H1 (cell line): ENCODE measurements at regions not wholly inside any gene's neighbourhood (a gene's known extent, or its start where the extent isn't known, plus 50 kb on each side); places are given as distances from the start of the nearest gene placed in this dataset.

Experiments used
- CTCF ChIA-PET: fragments of 300-600 bp; sonication (Branson Sonifier 250); formaldehyde crosslinking; loops from one replicate; lab custom pipeline; 2021; ENCODE audit not compliant: partially characterized antibody; lab: Charles Lee
- POLR2A ChIA-PET: fragments of 300-600 bp; sonication (Branson Sonifier 250); formaldehyde crosslinking; loops from one replicate; lab custom pipeline; 2021; ENCODE audit warnings: inconsistent platforms; ENCODE audit not compliant: partially characterized antibody; lab: Charles Lee
- DNase-seq, 2 experiments: peaks; one replicate each; pipeline versions ENCODE4 v3.0.0 to v3.0.0-alpha.2; 2010 to 2022; ENCODE audit warnings: low spot score in 2 of 2, low read depth in 1 of 2, mixed read lengths in 1 of 2
- FAIRE-seq: peaks from 2 replicates; lab custom pipeline; 2011; peaks lifted over from hg19 to GRCh38; lab: Jason Lieb, UNC
- H2AFZ ChIP-seq: 2 replicates; pipeline ENCODE4 v1.8.1; 2012; ENCODE audit warnings: low read length, inconsistent platforms
- H2AK5ac ChIP-seq: 2 replicates; pipeline ENCODE4 v1.6.1; 2013; ENCODE audit warnings: low read depth, low read length
- H2BK120ac ChIP-seq: replicated peaks from 2 replicates; pipeline ENCODE3; 2013; ENCODE audit warnings: low read depth, low read length, inconsistent platforms
- H2BK12ac ChIP-seq: 2 replicates; pipeline ENCODE4 v1.6.1; 2013; ENCODE audit warnings: low read depth, low read length
- H2BK15ac ChIP-seq: 2 replicates; pipeline ENCODE4 v1.6.1; 2013; ENCODE audit warnings: low read length
- H2BK20ac ChIP-seq: 2 replicates; pipeline ENCODE4 v1.6.1; 2013; ENCODE audit warnings: low read length
- H2BK5ac ChIP-seq: 2 replicates; pipeline ENCODE4 v1.6.1; 2013; ENCODE audit warnings: low read depth, low read length
- H3K14ac ChIP-seq: 2 replicates; pipeline ENCODE4 v1.6.1; 2013; ENCODE audit warnings: inconsistent platforms; ENCODE audit not compliant: insufficient read length
- H3K18ac ChIP-seq: 2 replicates; pipeline ENCODE4 v1.6.1; 2013; ENCODE audit warnings: low read length; ENCODE audit errors: extremely low read depth
- H3K23ac ChIP-seq: 2 replicates; pipeline ENCODE4 v1.6.1; 2013; ENCODE audit warnings: inconsistent platforms; ENCODE audit not compliant: insufficient read length
- H3K23me2 ChIP-seq: 2 replicates; pipeline ENCODE4 v1.6.1; 2013; ENCODE audit warnings: low read depth, low read length
- H3K27ac ChIP-seq: 2 replicates; pipeline ENCODE4 v1.6.1; 2011; ENCODE audit warnings: low read depth, low read length, inconsistent platforms
- H3K27me3 ChIP-seq, 4 experiments: replicated peaks in 1 of 4; 1 replicate in 1 of 4; 2 replicates in 3 of 4; pipeline versions ENCODE4 v1.6.1 to v1.8.1; 2011 to 2013; ENCODE audit warnings: low read length in 3 of 4, mild to moderate bottlenecking in 3 of 4, inconsistent platforms in 2 of 4, mixed read lengths in 2 of 4, moderate library complexity in 1 of 4; ENCODE audit not compliant: control insufficient read depth in 3 of 4, insufficient read depth in 3 of 4; ENCODE audit errors: extremely low read depth in 1 of 4
- H3K36me3 ChIP-seq, 4 experiments: 2 replicates each; pipeline versions ENCODE4 v1.6.1 to v1.8.1; 2011 to 2013; ENCODE audit warnings: mild to moderate bottlenecking in 4 of 4, low read length in 3 of 4, moderate library complexity in 2 of 4, control low read depth in 1 of 4, inconsistent platforms in 1 of 4; ENCODE audit not compliant: insufficient read depth in 4 of 4, control insufficient read depth in 2 of 4
- H3K4ac ChIP-seq: replicated peaks from 2 replicates; pipeline ENCODE3; 2013; ENCODE audit warnings: low read length, low read depth, mixed read lengths, inconsistent platforms; ENCODE audit not compliant: insufficient read length
- H3K4me1 ChIP-seq, 4 experiments: replicated peaks in 1 of 4; 1 replicate in 1 of 4; 2 replicates in 3 of 4; pipeline versions ENCODE4 v1.6.1 to v1.8.1; 2011 to 2013; ENCODE audit warnings: low read length in 3 of 4, inconsistent platforms in 2 of 4, mixed read lengths in 1 of 4; ENCODE audit not compliant: insufficient read depth in 4 of 4, control insufficient read depth in 3 of 4
- H3K4me2 ChIP-seq, 2 experiments: 2 replicates each; pipeline versions ENCODE4 v1.6.1 to v1.8.1; 2011 to 2013; ENCODE audit warnings: low read depth in 2 of 2, low read length in 2 of 2, control low read depth in 1 of 2, inconsistent platforms in 1 of 2, mild to moderate bottlenecking in 1 of 2; ENCODE audit not compliant: insufficient read depth in 1 of 2
- H3K4me3 ChIP-seq, 4 experiments: fragments of 200-600, 300-600 bp in 1 of 4; sonication (generic), shearing (Covaris generic), sonication (Bioruptor Twin) in 1 of 4; 2 replicates each; pipeline versions ENCODE4 v1.5.1 to v1.8.1; 2011 to 2016; ENCODE audit warnings: low read length in 4 of 4, low read depth in 3 of 4, control low read depth in 2 of 4, inconsistent platforms in 2 of 4, mild to moderate bottlenecking in 2 of 4, mixed read lengths in 1 of 4, moderate library complexity in 1 of 4; ENCODE audit not compliant: insufficient read depth in 2 of 4; ENCODE audit errors: extremely low read depth in 1 of 4
- H3K56ac ChIP-seq: replicated peaks from 2 replicates; pipeline ENCODE3; 2013; ENCODE audit warnings: low read depth, mild to moderate bottlenecking, mixed read lengths, low read length, inconsistent platforms; ENCODE audit not compliant: insufficient read length
- H3K79me1 ChIP-seq: 2 replicates; pipeline ENCODE4 v1.6.1; 2013; ENCODE audit warnings: low read depth, low read length, control low read depth
- H3K79me2 ChIP-seq, 2 experiments: 2 replicates each; pipeline versions ENCODE4 v1.6.1 to v1.8.1; 2012 to 2013; ENCODE audit warnings: low read length in 2 of 2, mild to moderate bottlenecking in 2 of 2, inconsistent platforms in 1 of 2; ENCODE audit not compliant: insufficient read depth in 2 of 2, control insufficient read depth in 1 of 2
- H3K9ac ChIP-seq, 4 experiments: replicated peaks in 1 of 4; 1 replicate in 1 of 4; 2 replicates in 3 of 4; pipeline versions ENCODE4 v1.6.1 to v1.8.1; 2011 to 2013; ENCODE audit warnings: low read depth in 3 of 4, low read length in 3 of 4, control low read depth in 2 of 4, mild to moderate bottlenecking in 2 of 4, moderate library complexity in 2 of 4, inconsistent platforms in 1 of 4; ENCODE audit errors: extremely low read depth in 1 of 4
- H3K9me3 ChIP-seq, 2 experiments: 2 replicates each; pipeline versions ENCODE4 v1.6.1 to v1.8.1; 2012 to 2013; ENCODE audit warnings: mild to moderate bottlenecking in 2 of 2, moderate library complexity in 2 of 2, control low read depth in 1 of 2, inconsistent platforms in 1 of 2, low read depth in 1 of 2, low read length in 1 of 2, mixed read lengths in 1 of 2; ENCODE audit not compliant: insufficient read depth in 2 of 2
- H4K20me1 ChIP-seq, 2 experiments: replicated peaks in 1 of 2; 2 replicates each; pipeline versions ENCODE3 to v1.8.1; 2011 to 2013; ENCODE audit warnings: inconsistent platforms in 2 of 2, low read length in 2 of 2, mild to moderate bottlenecking in 1 of 2; ENCODE audit not compliant: insufficient read depth in 2 of 2, control insufficient read depth in 1 of 2
- H4K5ac ChIP-seq: 2 replicates; pipeline ENCODE4 v1.6.1; 2013; ENCODE audit warnings: low read length, low read depth, mixed read lengths, inconsistent platforms; ENCODE audit not compliant: insufficient read length
- H4K8ac ChIP-seq: 2 replicates; pipeline ENCODE4 v1.8.0; 2013; ENCODE audit warnings: mild to moderate bottlenecking, moderate library complexity, low read length, inconsistent platforms; ENCODE audit not compliant: insufficient read depth; ENCODE audit errors: extremely low read depth
- H4K91ac ChIP-seq: replicated peaks from 2 replicates; pipeline ENCODE3; 2013; ENCODE audit warnings: low read length, mixed read lengths, inconsistent platforms; ENCODE audit not compliant: insufficient read length
- CREB1 ChIP-seq: IDR thresholded peaks from 2 replicates; pipeline ENCODE4 v1.6.1; 2012; ENCODE audit warnings: inconsistent platforms
- FOSL1 ChIP-seq: IDR thresholded peaks from 2 replicates; pipeline ENCODE4 v1.6.1; 2011; ENCODE audit warnings: mild to moderate bottlenecking, low read depth, low read length, moderate library complexity; ENCODE audit not compliant: insufficient read depth
- PHF8 ChIP-seq: fragments of 200-600 bp; sonication (generic); conservative IDR thresholded peaks from 2 replicates; pipeline ENCODE4 v1.7.1; 2012; ENCODE audit warnings: low read depth, mild to moderate bottlenecking, inconsistent platforms, low read length, moderate library complexity
- POLR2A ChIP-seq, 2 experiments: IDR thresholded peaks; 1 replicate in 1 of 2; 2 replicates in 1 of 2; pipeline ENCODE4 v1.6.1; 2011; ENCODE audit warnings: low read depth in 2 of 2, low read length in 2 of 2, mild to moderate bottlenecking in 2 of 2; ENCODE audit errors: control extremely low read depth in 1 of 2
- POLR2AphosphoS5 ChIP-seq: IDR thresholded peaks from 2 replicates; pipeline ENCODE4 v1.6.1; 2011; ENCODE audit warnings: low read depth, low read length
- RFX5 ChIP-seq: IDR thresholded peaks from 2 replicates; pipeline ENCODE4 v1.6.1; 2011; ENCODE audit warnings: low read depth, low read length, improper control_type of control experiment, borderline replicate concordance
- SIN3A ChIP-seq, 2 experiments: IDR thresholded peaks in 1 of 2; conservative IDR thresholded peaks in 1 of 2; 2 replicates each; pipeline ENCODE4 v1.6.1; 2011 to 2012; ENCODE audit warnings: low read length in 2 of 2, improper control_type of control experiment in 1 of 2, low read depth in 1 of 2, mild to moderate bottlenecking in 1 of 2
- SP4 ChIP-seq: IDR thresholded peaks from 2 replicates; pipeline ENCODE4 v1.6.1; 2012; ENCODE audit warnings: low read length, inconsistent platforms
- SUZ12 ChIP-seq: fragments of 200-600 bp; sonication (generic); IDR thresholded peaks from 2 replicates; pipeline ENCODE4 v1.6.1; 2012; ENCODE audit warnings: mild to moderate bottlenecking, inconsistent platforms, low read length, moderate library complexity, mixed read lengths
- WGBS, 2 experiments: shearing (Covaris generic) in 1 of 2; methylation state at CpG; one replicate each; pipeline versions ENCODE4 v1.1.6 to v1.1.7; 2013 to 2015; ENCODE audit warnings: low lambda C conversion rate in 2 of 2, mixed read lengths in 2 of 2, inconsistent platforms in 1 of 2, low coverage in 1 of 2, missing lambda C conversion rate in 1 of 2; ENCODE audit not compliant: insufficient replicate concordance in 2 of 2, insufficient coverage in 1 of 2, insufficient read length in 1 of 2; ENCODE audit errors: extremely low coverage in 1 of 2, missing lambda C conversion rate in 1 of 2; 5-methylcytosine and 5-hydroxymethylcytosine counted together
- TF ChIP-seq, protein P1 (sequence below): IDR thresholded peaks from 2 replicates; pipeline ENCODE4 v1.6.1; 2011; ENCODE audit warnings: low read length, improper control_type of control experiment
- TF ChIP-seq, protein P2 (sequence below): IDR thresholded peaks from 2 replicates; pipeline ENCODE4 v1.6.1; 2012; ENCODE audit warnings: low read length, inconsistent platforms

DNA sequence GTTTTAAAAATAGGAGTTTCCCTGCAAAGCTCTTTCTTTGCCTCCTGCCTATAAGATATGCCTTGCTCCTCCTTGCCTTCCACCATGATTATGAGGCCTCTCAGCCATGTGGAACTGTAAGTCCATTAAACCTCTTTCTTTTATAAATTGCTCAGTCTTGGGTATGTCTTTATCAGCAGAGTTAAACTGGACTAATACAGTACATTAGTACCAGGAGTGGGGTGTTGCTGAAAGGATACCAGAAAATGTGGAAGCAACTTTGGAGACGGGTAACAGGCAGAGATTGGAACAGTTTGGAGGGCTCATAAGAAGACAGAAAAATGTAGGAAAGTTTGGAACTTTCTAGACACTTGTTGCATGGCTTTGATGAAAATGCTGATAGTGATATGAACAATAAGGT is 709.9 kb downstream of the LUZP2 start:
- no peak overlapping the region for H4K91ac ChIP-seq
- H2BK12ac ChIP-seq = no peak overlapping the region
- no peak overlapping the region for H4K5ac ChIP-seq
- H2BK5ac ChIP-seq = no peak overlapping the region
- H3K27ac ChIP-seq = no peak overlapping the region
- no peaks in the 10 kb centered on the region for H3K4me1 ChIP-seq
- no peaks in the 10 kb centered on the region for H4K20me1 ChIP-seq
- no peaks in the 10 kb centered on the region for H3K36me3 ChIP-seq
- ChIA-PET CTCF (no interaction called here), POLR2A (no interaction called here)
- 80% methylated on average over 1 of the region's 1 CpG; no CpG with 5 or more reads in 1 of the 2 experiments for WGBS, 2 experiments
- no peak overlapping the region for H2AFZ ChIP-seq
- H3K9ac ChIP-seq = no peak overlapping the region
- DNase-seq (no peak), FAIRE-seq (no peak)
- H2BK20ac ChIP-seq = no peak overlapping the region
- no peak overlapping the region for H2BK120ac ChIP-seq
- no peak overlapping the region for H3K56ac ChIP-seq
- H3K4me2 ChIP-seq = no peak overlapping the region
- no peak overlapping the region for H3K23ac ChIP-seq
- no peaks in the 10 kb centered on the region for H3K79me2 ChIP-seq
- no peak overlapping the region for H3K18ac ChIP-seq
- H3K4ac ChIP-seq = no peak overlapping the region
- H3K79me1 ChIP-seq = no peaks in the 10 kb centered on the region
- no peak overlapping the region for H2AK5ac ChIP-seq
- H3K14ac ChIP-seq = no peak overlapping the region
- H3K23me2 ChIP-seq = no peaks in the 10 kb centered on the region
- H3K27me3 ChIP-seq = no peaks in the 10 kb centered on the region
- no peak overlapping the region for H2BK15ac ChIP-seq
- peaks cover 8 to 13% of the 10 kb centered on the region in 2 experiments for H3K9me3 ChIP-seq
- no peak overlapping the region for H4K8ac ChIP-seq
- no peak overlapping the region for H3K4me3 ChIP-seq
- TF ChIP-seq, protein P1, sequence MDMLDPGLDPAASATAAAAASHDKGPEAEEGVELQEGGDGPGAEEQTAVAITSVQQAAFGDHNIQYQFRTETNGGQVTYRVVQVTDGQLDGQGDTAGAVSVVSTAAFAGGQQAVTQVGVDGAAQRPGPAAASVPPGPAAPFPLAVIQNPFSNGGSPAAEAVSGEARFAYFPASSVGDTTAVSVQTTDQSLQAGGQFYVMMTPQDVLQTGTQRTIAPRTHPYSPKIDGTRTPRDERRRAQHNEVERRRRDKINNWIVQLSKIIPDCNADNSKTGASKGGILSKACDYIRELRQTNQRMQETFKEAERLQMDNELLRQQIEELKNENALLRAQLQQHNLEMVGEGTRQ = no peak
- TF ChIP-seq, protein P2, sequence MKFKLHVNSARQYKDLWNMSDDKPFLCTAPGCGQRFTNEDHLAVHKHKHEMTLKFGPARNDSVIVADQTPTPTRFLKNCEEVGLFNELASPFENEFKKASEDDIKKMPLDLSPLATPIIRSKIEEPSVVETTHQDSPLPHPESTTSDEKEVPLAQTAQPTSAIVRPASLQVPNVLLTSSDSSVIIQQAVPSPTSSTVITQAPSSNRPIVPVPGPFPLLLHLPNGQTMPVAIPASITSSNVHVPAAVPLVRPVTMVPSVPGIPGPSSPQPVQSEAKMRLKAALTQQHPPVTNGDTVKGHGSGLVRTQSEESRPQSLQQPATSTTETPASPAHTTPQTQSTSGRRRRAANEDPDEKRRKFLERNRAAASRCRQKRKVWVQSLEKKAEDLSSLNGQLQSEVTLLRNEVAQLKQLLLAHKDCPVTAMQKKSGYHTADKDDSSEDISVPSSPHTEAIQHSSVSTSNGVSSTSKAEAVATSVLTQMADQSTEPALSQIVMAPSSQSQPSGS = no peak
- TF ChIP-seq SUZ12 = no peak
- no peak for TF ChIP-seq FOSL1
- TF ChIP-seq SP4 = no peak
- no peak for TF ChIP-seq CREB1
- TF ChIP-seq POLR2AphosphoS5 = no peak
- TF ChIP-seq POLR2A (IDR thresholded peaks at IDR 0.05; ENCODE audit: control extremely low read depth in 1 of 2, low read depth in 2 of 2, low read length in 2 of 2) = no peak
- TF ChIP-seq PHF8 = no peak
- TF ChIP-seq SIN3A (conservative IDR thresholded peaks at IDR 0.05 in 1 of 2, IDR thresholded peaks at IDR 0.05 in 1 of 2; ENCODE audit: low read depth in 1 of 2, low read length in 2 of 2) = no peak
- no peak for TF ChIP-seq RFX5
